Left forelimb (tissue), 1 donor: ENCODE measurements at regions not wholly inside any gene's neighbourhood (a gene's known extent, or its start where the extent isn't known, plus 50 kb on each side); places are given as distances from the start of the nearest gene placed in this dataset.

ENCODE experiments used
- DNase-seq: peaks from one replicate; pipeline ENCODE4 v3.0.0-alpha.2; 2018; ENCODE audit warnings: low spot score

DNA sequence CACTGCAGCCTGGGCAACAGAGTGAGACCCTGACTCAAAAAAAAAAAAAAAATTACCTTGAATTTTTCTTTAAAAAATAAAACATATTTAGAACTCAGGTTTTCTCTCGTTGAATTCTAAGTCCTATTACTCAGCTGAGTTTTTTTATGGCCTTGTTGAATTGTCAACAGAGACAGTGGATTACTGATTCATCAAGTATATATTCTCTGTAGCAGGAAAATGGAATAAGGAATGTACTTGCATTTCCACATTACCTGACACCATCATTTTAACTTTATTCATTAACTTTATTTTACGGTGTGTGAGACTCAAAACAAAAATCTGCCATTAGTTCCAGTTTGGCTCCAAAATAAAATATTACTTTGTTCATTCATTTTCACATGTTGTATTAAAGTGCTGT lies 53.8 kb upstream of the APP start:
- DNase-seq = no peak
